TTC549 (cell line): ENCODE measurements at regions not wholly inside any gene's neighbourhood (a gene's known extent, or its start where the extent isn't known, plus 50 kb on each side); places are given as distances from the start of the nearest gene placed in this dataset.
"Not testable (repeated sequence)": the region's sequence is repeated elsewhere in the genome, so short reads cannot be mapped to it uniquely, and the experiment has no call there.

ENCODE experiments used
- FAIRE-seq: peaks from 2 replicates; lab custom pipeline; 2012; peaks lifted over from hg19 to GRCh38; lab: Jason Lieb, UNC

DNA sequence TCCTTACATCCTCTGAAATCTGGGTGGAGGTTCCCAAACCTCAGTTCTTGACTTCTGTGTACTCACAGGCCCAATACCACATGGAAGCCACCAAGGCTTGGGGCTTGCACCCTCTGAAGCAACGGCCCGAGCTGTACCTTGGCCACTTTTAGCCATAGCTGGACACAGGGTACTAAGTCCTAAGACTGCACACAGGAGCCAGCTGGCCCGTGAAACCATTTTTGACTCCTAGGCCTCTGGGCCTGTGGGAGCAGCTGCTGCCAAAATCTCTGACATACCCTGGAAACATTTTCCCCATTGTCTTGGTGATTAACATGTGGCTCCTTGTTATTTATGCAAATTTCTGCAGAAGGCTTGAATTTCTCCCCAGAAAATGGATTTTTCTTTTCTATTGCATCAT, 204.5 kb downstream of the C12orf75 start:
- FAIRE-seq = not testable (repeated sequence)

DNA sequence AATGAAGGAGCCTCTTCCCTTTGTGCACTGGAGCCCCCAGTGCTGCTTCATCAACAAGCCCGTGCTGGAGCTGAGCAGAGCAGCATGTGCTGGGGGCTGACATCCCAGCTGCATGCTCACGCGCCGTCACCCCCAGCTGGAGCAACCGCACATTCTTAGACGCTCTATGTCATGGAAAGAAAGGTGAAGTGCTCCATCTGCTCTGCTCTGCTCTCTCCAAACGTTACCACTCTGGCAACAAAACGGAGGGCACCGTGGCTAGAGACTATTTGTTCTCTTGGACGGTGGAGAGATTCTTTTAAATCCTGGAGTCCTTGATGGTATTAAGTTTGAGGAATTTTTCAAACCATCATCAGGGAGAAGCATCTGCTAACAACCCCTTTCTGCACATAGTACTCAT, 208.4 kb downstream of the C12orf75 start:
- FAIRE-seq = no peak

DNA sequence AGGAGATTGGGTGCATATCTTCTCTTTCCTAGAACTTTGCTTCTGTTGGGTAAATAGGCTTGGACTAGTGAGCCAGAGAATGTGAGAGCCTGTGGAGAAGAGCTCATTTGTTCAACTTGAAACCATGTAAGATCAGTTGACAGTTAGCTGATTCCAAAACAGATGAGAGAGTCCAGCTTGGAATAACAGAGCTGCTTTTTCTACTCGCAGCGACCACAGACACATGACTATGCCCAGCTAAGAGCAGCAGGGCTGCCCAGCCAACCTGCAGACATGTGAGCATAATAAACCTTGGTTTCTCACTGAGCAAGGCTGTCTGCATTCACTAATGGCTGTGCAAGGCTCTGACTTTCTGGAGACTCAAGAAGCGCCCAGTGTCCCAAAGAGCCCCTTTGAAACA, 209.2 kb downstream of the C12orf75 start:
- FAIRE-seq = no peak

DNA sequence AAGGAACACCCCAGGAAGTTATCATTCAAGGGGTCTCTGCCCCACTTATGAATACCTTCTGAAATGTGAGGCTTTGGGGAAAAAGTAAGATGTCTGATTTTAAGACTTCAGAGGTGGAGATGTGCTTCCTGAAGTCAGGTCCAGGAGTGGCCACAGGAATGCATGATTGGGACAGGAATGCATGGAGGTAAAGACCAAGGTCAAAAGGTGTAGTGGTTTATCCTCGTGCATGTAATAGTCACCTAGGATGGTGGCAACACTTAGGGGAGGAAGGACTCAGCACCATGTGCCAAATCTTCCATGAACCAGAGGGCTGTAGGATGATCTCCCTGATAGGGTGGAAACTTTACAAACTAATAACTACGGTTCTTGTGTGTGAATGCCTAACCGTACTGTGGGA, 217.3 kb downstream of the C12orf75 start:
- FAIRE-seq = no peak

DNA sequence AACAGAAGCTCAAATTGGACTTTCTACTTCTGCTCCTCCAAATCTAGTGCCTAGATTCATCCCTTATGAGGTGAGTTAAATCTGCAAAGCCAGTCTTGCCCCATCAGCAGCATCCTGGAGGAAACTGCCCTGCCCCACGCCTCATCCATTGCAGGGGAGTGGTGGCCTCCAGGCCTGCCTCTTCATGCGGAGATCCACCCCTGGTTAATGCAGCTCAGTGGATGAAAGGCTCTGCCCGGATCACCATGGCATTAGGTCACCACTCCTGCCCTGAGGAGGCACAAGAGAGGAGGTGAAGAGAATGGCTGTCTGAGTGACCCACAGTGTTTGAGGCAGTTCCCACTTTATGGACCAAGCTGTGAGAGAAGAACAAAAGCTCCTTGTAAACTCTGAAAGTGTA, 218.1 kb downstream of the C12orf75 start:
- FAIRE-seq = no peak

DNA sequence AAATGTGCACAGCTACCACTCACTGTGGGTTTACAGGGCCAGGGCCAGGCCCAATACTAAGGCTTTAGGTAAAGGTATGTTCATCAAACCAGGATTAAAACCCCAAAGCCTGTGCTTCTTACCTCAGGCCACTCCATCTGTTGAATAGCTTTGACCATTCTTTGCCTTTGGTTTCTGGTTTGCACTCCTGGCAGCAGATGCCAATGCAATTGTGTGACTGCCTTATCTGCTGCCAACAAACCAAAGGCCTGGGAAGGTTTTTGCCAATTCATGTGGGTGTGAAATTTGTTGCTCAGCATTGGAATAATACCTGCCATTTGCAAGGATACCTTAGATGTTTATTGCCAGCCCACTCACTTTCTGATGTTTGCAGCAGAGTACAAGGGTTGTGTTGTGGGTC, 221.6 kb downstream of the C12orf75 start:
- FAIRE-seq = no peak

DNA sequence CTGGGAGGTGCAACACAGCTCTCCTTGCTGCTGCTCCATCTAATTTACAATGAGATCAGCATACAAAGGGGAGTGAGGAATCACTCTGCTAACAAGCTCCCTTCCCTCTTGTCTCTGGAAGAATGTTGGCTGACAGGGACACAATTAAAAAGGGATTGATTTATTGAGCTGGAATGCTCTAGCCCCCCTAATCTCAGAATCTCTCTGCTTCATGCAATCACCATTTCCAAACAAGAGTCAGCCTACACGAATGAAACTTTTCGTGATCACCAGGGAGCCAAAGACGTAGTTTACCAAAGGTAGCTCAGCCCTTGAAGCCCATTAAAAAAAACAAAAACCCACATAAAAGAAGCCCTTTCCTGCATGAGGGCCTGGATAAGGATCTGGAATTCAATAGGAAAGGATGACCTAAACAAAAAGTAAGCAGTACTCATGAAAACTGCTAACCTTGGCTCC, 223.8 kb downstream of the C12orf75 start:
- no peak for FAIRE-seq

DNA sequence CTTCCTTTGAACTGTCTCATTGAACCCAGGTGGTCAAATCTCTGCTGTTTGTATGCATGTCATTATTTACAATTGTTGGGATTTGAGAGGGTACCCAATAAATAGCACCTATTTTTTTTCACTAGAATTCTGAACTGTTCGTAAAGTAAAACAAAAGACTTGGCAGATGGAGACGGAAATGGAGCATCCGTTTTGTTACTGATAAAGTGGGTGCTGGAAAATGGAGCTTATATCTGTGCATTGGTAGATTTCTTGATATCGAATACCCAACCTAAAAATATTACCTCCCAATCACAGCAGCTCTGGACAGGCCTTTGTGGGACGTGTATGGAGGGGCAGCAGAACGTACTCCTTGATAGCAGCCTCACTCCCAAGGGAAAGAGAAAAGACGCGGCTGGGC, 224.4 kb downstream of the C12orf75 start:
- FAIRE-seq = no peak

DNA sequence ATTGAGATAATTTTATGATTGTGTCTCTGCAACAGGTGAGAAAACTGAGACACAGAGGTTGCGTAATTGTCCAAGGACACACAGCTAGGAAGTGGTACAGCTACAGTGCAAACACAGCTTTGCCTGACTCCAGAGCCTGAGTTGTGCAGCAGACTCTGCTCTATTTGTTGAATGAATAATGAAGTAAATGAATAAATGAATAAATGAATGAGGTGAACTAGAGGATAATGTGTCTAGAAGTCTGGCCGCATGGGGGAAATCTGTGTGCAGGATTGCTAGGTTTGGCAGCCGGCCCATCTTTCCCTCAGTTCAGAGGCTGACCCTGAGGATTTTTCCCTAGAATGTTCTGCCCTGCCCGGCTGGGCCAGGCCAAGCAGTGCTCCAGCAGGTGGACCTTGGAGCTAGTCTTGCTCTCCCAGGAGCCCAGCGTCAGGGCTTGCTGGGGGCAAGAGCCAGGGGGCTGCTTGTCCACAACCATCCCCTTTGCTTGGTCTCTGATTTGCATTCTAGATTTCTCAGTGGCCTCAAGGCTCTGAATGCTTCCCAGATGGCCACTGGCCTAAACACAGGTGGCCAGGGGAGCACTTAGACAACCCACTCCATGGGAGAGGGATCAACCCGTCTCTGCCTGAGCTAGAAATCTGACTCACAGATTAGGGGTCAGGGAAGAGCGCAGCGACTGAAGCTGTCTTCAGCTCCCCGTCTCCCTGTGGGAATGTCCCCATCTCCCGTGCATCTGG, 225.2 kb downstream of the C12orf75 start:
- no peak for FAIRE-seq

DNA sequence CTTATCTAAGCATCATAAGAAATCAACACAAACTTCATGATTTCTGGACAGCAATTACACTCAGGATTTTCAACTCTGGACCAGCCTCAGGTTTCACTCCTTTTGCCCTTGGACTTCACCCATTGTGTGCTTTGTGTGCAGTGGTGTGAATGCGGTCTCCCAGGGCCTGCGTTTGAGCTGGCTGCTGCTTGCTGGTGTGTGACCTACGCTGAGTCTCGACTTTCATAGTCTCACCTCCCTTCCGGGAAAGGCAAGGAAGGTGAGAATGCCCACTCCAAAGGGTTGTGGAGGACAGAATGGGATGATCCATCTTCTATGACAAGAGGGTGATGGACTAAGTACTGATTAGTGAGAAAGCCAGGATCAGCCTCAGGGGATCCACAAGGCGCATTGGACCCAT, 228.8 kb downstream of the C12orf75 start:
- FAIRE-seq = no peak

DNA sequence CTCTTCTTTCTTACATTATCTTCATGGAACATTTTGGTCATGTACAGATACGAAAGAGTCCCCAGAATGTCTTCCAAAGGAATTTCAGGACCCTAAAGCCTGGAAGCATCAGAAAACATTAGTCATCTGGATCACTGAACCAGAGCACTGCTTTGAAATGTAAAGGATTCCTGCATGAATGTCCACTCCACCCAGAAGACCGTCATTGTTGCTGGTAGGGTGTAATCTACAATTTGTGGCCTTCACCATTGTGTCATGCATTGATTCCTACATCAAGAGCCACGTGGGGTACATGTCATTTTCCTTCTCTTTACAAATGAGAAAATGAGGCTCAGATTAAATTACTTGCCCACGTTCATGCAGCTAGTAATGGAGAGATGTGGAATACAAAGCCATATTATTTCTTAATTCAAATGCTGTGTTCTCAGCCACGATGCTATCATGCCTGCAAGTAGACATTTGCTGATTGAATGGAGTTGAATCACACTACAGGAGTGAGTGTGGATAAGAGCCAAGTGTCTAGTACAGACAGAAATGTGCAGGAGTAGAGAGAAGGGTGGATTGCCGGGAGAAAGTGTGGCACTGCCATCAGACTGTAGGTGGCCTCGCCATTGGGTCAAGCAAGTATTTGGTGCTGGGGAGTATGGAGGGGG, 231.2 kb downstream of the C12orf75 start:
- FAIRE-seq = no peak

DNA sequence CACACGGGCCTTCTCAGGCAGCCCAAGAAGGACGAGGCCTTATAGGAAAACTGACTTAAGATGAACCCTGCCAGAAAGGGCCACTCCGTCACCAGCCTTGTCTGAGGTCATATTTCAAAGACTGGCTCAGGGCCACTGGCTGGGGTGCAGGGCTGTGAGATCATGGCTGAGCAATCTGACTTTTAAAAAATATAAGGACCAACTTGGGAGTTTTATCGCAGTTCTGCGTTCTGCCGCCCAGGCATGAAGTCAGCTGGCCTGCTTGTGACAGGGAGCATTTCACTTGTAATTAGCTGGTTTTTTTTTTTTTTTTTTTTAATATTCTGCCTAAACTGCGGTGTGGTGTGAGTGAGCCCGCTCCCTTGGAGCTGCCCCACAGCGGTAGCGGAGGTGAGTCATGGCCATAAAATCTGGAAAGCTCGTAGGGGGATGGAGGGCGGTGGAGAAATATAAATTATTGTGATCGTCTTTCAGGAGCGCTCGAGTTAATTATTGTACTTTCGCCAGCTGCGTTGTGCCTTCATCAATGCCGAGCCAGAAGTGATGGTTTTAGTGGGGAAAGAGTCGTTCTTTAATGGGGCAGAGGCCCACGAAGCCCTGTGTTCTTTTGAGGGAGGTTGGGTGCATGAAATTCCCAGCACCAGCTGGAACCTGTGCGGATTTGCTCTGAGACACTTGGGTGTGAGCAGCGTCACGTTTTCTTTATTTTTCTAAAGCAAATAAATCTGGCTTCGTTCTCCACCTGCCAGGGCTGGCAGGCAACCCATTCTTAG, 231.9 kb downstream of the C12orf75 start:
- no peak for FAIRE-seq

DNA sequence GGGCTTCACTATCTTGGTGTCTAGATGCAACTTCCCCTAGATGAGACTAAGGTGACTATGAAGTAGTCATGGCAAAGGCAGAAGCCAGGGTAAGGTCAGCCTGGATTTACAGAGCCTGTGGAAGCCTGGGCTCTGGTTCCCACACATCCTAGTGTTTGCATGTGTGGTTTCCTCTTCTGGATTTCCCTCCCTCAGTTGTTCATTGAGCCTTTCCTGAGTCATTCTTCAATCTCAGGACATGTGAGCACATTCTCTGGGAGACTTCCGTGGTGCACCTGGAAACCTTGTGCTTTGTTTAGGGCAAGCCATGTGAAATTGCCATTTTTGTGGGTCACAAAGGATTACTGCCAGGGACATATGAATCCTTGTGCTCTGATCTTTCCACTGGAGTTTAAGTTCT, 236.6 kb downstream of the C12orf75 start:
- FAIRE-seq = no peak

DNA sequence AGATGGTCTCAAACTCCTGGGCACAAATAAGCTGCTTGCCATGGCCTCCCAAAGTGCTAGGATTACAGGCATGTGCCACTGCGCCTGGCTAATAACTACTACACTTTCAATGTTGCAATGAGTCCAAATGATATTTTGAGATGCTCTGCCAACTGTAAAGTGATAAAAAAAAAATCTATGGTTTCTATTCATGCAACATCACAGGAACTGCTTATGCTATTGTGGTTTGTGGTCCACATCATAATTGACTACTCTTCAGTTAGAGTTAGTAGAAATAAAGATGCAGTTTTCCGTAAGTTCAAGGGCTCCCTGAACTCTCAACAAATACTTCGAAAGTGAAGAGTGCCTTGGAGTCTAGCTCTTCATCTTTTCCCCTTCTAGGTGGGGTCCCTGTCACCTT, 239.4 kb downstream of the C12orf75 start:
- no peak for FAIRE-seq

DNA sequence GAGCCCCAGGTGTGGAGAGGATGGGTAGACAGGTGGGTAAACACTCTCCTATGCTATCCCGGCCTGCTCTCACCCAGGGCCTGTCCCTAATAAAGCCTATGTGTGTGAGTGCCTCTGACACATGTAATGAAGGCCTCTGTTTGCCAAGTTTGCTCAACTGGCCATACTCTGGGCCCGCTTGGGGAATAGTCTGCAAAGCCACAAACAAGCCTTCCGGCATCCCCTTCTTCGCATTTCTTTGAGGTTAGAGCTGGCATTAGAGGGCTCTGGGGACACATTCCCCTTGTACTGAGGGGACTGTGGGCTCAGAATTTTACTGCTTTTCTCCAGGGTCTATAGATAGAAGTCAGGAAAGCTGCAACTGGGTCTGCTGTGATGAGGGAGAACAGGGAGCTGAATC, 240.5 kb downstream of the C12orf75 start:
- FAIRE-seq = no peak

DNA sequence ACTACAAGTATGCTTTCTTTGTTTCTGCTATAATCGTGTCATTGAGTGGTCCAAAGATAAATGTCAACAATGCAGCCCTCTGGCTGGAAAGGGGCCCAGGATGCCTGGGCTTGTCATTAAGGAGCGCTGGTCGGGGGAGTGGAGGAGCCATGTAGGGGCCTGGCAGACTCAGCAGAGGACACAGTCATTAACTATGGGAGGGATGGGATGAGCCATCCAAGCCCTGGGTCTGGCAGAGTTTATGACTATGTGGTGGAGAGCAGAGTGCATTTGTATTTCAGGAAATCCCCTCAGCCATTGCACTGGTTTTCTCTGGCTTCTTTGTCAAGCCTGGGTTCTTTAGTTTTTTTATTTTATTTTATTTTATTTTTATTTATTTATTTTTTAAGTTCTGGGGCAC, 243.1 kb downstream of the C12orf75 start:
- no peak for FAIRE-seq

DNA sequence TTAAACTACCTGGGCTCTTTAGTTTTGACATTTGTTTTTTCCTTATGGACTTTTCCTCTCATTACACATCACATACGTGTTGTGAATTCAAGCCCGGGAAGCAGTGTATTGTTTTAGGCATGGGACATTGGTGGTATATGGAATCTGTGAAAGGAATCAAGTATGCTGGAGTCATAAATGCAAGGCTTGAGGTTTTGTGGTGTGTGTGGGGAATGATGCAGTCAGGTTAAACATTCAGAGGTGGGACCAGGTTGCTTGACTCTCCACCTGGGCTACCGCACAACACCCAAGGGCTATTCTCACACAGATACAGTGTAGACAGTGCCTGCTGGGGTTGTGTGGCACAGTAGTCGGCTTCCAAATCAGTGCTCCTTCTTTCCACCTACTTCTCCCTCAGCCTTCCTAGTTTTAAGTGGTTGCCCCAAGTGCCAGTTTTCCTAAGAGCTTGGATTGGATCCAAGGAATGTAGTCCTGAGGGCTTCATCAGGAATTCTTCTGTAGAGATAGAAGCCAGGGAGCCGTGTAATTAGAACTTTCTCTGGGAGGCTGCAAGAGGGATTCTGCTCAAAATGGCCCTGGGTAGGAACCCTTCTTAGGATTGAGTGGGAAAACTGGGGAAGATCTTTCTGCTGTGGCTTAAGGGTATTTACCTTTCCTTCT, 243.7 kb downstream of the C12orf75 start:
- FAIRE-seq = no peak

DNA sequence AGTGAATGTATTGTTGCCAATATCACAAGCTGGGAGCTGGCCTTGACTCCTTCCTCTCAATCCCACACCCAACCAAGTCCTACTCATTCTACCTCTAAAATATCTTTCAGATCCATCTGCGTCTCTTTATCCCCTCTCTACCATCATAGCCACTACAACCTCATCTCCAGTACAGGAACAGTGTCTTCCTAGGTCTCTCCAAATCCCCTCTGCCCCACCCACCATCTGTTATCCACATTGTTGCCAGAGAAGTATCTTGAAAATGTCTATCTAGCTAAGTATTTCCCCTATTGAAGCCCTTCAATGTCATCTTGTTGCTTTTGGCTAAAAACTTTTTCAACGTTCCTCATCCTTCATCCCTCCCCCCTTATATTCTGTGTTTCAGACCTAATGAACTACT, 244.7 kb downstream of the C12orf75 start:
- no peak for FAIRE-seq

DNA sequence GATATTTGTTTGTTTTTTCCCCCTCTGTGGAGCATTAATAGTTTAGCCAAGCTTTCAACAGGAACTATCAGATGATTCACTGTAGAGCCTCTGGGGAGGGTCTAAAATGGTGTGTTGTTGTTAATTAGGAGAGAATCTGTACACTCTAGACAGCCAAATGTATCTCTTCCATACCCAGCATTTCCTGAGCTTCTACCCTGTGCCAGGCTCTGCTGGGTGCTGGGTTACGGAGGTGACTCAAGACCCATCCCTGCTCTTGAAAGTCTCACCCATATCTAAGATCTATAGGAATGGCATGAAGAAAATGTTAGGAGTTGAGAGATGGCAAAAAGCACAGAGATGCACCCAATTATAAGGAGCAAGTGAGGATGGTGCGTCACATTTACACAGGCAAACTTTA, 245.8 kb downstream of the C12orf75 start:
- FAIRE-seq = no peak

DNA sequence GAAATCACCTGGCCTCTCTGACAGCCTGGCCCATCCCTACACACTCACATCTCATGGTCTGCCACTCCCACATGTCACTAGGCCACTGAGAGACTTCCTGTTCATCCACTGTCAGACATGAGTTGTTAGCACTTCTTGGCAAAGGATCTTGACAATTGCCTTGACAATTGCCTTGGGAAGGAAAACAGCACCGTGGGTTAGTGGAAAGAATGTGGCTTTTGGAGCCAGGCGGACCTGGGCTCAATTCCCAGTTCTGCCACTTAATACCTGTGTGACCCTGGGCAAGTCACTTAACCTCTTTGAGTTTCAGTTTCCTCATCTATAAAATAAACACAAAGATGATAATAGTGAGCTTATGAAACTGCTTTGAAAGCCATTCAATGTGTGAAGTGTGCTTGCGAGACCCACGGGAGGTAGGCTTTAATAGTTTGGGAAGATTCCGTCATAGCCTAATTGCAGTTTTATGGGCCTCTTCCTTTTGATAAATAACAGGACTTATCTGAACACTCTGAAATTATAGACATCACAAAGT, 250.4 kb downstream of the C12orf75 start:
- FAIRE-seq = no peak

DNA sequence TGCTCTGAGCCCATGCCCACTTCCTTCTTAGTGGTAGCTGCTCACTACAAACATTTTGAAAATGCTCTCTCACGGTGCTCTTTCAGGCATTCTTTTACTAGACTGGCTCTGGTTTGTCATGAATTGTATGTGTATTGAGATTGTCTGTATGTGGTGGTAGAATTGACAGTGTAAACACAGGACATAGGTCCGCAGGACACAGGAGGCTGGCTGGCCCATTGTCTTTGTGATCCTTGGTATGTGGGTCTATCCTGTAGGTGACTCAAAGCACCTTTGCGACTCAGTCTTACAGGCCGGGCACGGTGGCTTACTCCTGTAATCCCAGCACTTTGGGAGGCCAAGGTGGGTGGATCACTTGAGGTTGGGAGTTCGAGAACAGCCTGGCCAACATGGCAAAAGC, 250.9 kb downstream of the C12orf75 start:
- FAIRE-seq = no peak

DNA sequence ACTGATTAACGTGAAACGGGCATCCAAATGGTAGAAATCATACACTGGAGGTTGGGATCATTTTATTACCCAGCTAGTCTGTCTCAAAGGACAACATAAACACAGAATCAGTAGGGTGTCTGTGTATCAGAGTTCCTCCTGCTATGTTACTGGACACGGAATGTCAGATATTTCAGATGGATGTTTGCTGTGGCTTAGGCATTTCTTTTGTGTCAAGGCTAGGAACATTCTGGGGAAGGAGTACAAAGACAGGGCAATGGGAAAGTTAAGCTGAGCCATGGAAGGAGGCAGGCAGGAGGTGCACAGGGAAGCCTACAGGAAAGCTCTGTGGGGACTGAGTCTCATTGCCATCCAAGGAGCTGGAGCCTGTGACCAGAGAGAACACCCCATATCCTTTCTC, 254.6 kb downstream of the C12orf75 start:
- FAIRE-seq = no peak

DNA sequence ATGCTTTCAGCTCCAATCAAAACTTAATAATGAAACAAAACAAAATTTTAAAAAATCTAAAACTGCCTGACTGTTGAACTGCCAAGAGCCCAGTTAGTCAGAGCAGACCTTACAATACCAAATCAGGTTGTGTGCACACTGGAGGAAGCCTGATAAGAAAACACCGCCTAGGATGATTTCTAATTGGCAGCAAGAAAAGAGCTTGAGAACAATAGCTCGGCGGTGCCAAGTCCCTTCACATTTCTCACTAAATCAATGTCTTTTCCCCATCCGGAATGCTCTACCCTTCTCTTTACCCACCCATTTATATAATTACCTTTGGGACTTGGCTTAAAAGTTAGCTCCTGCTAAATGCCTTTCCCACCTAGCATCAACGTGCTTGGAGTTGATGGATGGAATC, 256.7 kb downstream of the C12orf75 start:
- FAIRE-seq = no peak
